ENCODE measurements at regions not wholly inside any gene's neighbourhood (a gene's known extent, or its start where the extent isn't known, plus 50 kb on each side); places are given as distances from the start of the nearest gene placed in this dataset.
"Not testable (repeated sequence)": the region's sequence is repeated elsewhere in the genome, so short reads cannot be mapped to it uniquely, and the experiment has no call there.

GRCh38 chr7:65145008-65145407, 138.5 kb upstream of the ERV3-1 start:
- TF ChIP-seq CTCF (conservative IDR thresholded peaks at IDR 0.05; ENCODE audit: low read depth, low read length); EZH2 (IDR thresholded peaks at IDR 0.05; ENCODE audit: borderline replicate concordance, low read depth, low read length, poor library complexity, severe bottlenecking): not testable (repeated sequence)

Measured in A673 (cell line).